ENCODE measurements at regions not wholly inside any gene's neighbourhood (a gene's known extent, or its start where the extent isn't known, plus 50 kb on each side); places are given as distances from the start of the nearest gene placed in this dataset.
"Not testable (repeated sequence)": the region's sequence is repeated elsewhere in the genome, so short reads cannot be mapped to it uniquely, and the experiment has no call there.

DNA sequence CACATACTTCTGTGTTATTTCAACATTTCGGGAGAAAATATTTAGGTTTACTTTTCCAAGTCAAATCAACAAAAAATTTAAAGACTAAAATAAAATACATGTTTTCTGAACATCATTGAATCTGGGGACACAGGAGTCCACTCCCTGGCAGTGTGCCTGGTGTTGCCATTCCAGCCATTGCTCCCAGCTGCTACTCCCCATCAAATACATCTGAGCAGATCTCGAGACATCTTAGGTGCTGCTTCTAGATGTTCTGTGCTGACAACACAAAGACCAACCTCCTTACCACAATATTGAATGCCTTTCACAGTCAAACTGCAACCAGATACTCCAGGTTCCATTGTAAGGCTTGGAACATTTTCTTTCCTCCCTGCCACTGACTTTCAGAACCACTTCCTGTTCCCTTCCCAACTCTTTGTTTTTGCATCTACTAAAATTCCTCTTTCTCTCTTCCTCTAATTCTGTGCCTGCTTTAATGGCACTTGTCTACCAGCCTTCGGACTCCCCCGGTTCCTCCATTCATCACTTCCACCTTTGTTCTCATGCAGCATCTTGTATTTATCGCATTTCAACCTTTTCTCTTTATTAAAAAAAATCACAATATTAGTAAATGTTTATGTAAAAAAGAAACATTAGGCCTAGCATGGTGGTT is 81.1 kb upstream of the SLC4A7 start:
- no peaks in the 10 kb centered on the region for H3K4me1 ChIP-seq (ENCODE audit: control insufficient read depth, insufficient read depth, low read length)
- H3K27me3 ChIP-seq (ENCODE audit: control insufficient read depth, insufficient read depth, low read length) = no peaks in the 10 kb centered on the region
- no peak overlapping the region for H3K9ac ChIP-seq (ENCODE audit: low read length)
- no peaks in the 10 kb centered on the region for H3K9me3 ChIP-seq (ENCODE audit: control insufficient read depth, low read length)
- H3K4me3 ChIP-seq (ENCODE audit: low read length) = no peak overlapping the region
- H3K36me3 ChIP-seq (ENCODE audit: control insufficient read depth, insufficient read depth, low read length) = no peaks in the 10 kb centered on the region

DNA sequence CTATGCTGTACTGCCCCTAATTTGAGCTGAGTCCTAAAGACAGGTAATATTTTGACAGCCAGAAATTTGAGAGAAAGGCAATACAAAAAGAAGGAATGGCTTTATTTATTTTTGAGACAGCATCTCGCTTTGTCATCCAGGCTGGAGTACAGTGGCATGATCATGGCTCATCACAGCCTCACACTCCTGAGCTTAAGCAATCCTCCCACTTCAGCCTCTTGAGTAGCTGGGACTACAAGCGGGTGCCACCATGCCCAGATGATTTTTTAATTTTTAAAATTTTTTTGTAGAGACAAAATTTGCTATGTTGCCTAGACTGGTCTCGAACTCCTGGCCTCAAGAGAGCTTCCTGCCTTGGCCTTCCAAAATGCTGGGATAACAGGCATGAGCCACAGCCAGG is 77.4 kb upstream of the SLC4A7 start:
- no peaks in the 10 kb centered on the region for H3K4me1 ChIP-seq (ENCODE audit: control insufficient read depth, insufficient read depth, low read length)
- no peak overlapping the region for H3K4me3 ChIP-seq (ENCODE audit: low read length)
- H3K9ac ChIP-seq (ENCODE audit: low read length) = no peak overlapping the region
- no peaks in the 10 kb centered on the region for H3K27me3 ChIP-seq (ENCODE audit: control insufficient read depth, insufficient read depth, low read length)
- H3K36me3 ChIP-seq (ENCODE audit: control insufficient read depth, insufficient read depth, low read length) = no peaks in the 10 kb centered on the region
- H3K9me3 ChIP-seq (ENCODE audit: control insufficient read depth, low read length) = no peaks in the 10 kb centered on the region

DNA sequence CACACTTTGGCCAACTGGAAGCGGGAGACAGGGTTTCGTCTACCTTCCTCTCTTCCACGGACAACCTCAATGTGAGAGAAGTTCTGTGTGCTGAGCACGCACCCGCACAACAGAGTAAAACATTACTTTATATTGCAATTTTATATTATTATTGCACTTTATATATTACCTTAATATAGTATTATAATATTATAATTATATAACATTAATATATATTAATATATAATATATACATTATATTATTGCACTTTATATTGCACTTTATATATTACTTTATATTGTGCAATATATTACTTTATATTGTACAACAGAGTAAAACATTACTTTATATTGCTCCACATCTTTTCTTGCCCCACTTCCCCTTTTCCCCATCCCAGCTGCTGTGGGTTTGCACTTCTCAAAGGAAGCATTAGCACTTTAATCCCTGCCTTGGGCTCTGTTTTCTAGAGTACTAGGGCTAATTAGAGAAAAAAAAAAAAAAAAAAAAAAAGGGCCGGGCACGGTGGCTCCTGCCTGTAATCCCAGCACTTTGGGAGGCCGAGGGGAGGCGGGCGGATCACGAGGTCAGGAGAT is 76.4 kb upstream of the SLC4A7 start:
- no peaks in the 10 kb centered on the region for H3K4me1 ChIP-seq (ENCODE audit: control insufficient read depth, insufficient read depth, low read length)
- no peaks in the 10 kb centered on the region for H3K9me3 ChIP-seq (ENCODE audit: control insufficient read depth, low read length)
- H3K27me3 ChIP-seq (ENCODE audit: control insufficient read depth, insufficient read depth, low read length) = no peaks in the 10 kb centered on the region
- H3K4me3 ChIP-seq (ENCODE audit: low read length) = no peak overlapping the region
- H3K36me3 ChIP-seq (ENCODE audit: control insufficient read depth, insufficient read depth, low read length) = no peaks in the 10 kb centered on the region
- H3K9ac ChIP-seq (ENCODE audit: low read length) = no peak overlapping the region

DNA sequence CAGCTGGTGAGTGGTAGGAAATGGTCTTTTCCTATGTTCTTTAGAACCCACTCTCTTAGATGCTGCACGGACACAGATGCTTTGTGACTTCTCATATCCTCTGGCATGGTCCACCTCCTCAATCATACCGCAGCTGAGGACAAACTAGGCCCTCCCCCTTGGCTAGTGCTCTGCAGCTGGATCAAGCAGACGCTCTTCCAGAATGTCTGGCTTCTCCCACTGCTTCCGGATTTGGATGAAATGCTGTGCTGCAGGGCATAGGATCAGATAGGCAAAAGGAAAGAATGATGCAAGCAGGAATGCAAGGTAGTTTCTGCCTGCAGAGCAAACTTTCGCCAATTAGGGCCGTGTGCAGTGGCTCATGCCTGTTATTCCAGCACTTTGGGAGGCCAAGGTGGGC is 75.7 kb upstream of the SLC4A7 start:
- no peak overlapping the region for H3K9ac ChIP-seq (ENCODE audit: low read length)
- H3K4me3 ChIP-seq (ENCODE audit: low read length) = no peak overlapping the region
- H3K36me3 ChIP-seq (ENCODE audit: control insufficient read depth, insufficient read depth, low read length) = no peaks in the 10 kb centered on the region
- H3K9me3 ChIP-seq (ENCODE audit: control insufficient read depth, low read length) = no peaks in the 10 kb centered on the region
- no peaks in the 10 kb centered on the region for H3K27me3 ChIP-seq (ENCODE audit: control insufficient read depth, insufficient read depth, low read length)
- peaks cover 3% of the 10 kb centered on the region for H3K4me1 ChIP-seq (ENCODE audit: control insufficient read depth, insufficient read depth, low read length)

DNA sequence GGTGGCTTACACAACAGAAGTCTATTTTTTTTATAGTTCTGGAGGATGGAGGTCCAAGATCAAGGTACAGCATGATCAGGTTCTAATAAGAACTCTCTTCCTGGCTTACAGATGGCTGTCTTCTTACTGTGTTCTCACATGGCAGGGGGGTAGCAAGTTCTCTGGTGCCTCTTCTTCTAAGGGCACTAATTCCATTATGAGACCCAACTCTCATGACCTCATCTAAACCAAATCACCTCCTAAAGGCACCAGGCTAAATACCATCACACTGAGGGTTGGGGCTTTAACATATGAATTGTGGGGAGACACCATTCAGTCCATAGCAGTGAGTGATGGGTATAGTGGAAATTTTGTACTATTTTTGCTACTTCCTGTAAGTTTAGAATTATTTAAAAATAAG is 75.2 kb upstream of the SLC4A7 start:
- no peaks in the 10 kb centered on the region for H3K9me3 ChIP-seq (ENCODE audit: control insufficient read depth, low read length)
- peaks cover 4% of the 10 kb centered on the region for H3K4me1 ChIP-seq (ENCODE audit: control insufficient read depth, insufficient read depth, low read length)
- H3K36me3 ChIP-seq (ENCODE audit: control insufficient read depth, insufficient read depth, low read length) = no peaks in the 10 kb centered on the region
- no peak overlapping the region for H3K9ac ChIP-seq (ENCODE audit: low read length)
- no peak overlapping the region for H3K4me3 ChIP-seq (ENCODE audit: low read length)
- no peaks in the 10 kb centered on the region for H3K27me3 ChIP-seq (ENCODE audit: control insufficient read depth, insufficient read depth, low read length)

DNA sequence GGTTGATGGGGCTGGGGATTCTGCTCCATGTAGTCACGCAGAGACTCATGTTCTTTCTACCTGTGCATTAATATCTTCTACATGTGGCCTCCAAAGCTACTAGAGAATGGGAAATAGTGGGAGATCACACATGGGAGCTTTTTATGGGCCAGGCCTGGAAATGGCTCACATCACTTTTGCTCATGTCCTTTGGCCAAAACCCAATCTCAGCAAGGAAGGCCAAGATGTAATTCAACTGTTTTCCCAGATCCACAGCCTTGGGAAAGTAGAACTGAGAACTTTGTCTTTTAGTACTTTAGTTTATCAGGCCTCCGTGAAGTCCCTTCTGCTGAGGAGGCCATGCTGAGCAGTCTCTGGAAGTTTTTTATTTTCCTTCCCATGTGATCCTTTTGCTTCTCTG is 73.2 kb upstream of the SLC4A7 start:
- Histone ChIP-seq H3K9me3 (ENCODE audit: control insufficient read depth, low read length) (no peaks in the 10 kb centered on the region), H3K4me1 (ENCODE audit: control insufficient read depth, insufficient read depth, low read length) (peaks cover 4% of the 10 kb centered on the region), H3K36me3 (ENCODE audit: control insufficient read depth, insufficient read depth, low read length) (no peaks in the 10 kb centered on the region), H3K27me3 (ENCODE audit: control insufficient read depth, insufficient read depth, low read length) (no peaks in the 10 kb centered on the region), H3K9ac (ENCODE audit: low read length) (no peak overlapping the region), H3K4me3 (ENCODE audit: low read length) (no peak overlapping the region)

DNA sequence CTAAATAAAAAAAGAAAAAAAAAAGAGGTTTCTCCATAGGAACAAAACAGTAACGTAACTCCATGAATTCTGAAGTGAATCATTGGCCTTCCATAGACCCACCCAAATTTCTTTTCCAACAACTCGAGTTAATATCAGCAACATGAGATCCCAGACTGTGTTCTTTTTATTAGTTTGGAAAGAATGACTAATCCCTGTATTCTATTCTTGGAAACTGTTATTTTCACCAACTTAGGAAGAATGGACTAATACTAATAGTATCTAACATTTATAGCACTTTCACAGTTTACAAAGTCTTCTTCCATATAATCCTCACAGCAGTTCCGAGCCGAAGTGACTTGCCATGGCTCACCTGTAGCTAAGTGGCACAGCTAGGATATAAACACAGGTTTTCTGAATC is 72.7 kb upstream of the SLC4A7 start:
- H3K4me3 ChIP-seq (ENCODE audit: low read length) = no peak overlapping the region
- no peaks in the 10 kb centered on the region for H3K36me3 ChIP-seq (ENCODE audit: control insufficient read depth, insufficient read depth, low read length)
- no peaks in the 10 kb centered on the region for H3K9me3 ChIP-seq (ENCODE audit: control insufficient read depth, low read length)
- no peaks in the 10 kb centered on the region for H3K27me3 ChIP-seq (ENCODE audit: control insufficient read depth, insufficient read depth, low read length)
- no peak overlapping the region for H3K9ac ChIP-seq (ENCODE audit: low read length)
- H3K4me1 ChIP-seq (ENCODE audit: control insufficient read depth, insufficient read depth, low read length) = peaks cover 4% of the 10 kb centered on the region

DNA sequence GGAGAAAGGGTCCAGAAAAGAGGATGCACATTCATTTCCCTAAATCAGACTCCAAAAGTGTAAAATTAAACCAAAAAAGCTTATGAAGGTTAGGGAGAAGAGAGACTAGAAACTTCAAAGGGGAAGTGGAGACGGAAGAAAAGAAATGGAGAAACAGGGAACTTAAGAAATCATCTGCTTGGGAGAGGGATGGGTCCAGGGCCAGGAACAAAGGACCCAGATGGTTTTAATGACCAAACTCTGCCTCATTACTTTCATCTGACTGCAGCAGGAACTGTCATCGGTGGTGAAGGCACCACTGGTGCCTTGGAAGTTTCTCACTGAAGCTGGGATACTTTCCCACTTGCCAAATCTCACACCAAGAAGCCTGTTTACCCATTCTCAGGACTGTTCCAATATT is 70.5 kb upstream of the SLC4A7 start:
- Histone ChIP-seq H3K27me3 (ENCODE audit: control insufficient read depth, insufficient read depth, low read length) (no peaks in the 10 kb centered on the region), H3K4me3 (ENCODE audit: low read length) (no peak overlapping the region), H3K36me3 (ENCODE audit: control insufficient read depth, insufficient read depth, low read length) (no peaks in the 10 kb centered on the region), H3K9ac (ENCODE audit: low read length) (no peak overlapping the region), H3K4me1 (ENCODE audit: control insufficient read depth, insufficient read depth, low read length) (peaks cover 4% of the 10 kb centered on the region), H3K9me3 (ENCODE audit: control insufficient read depth, low read length) (no peaks in the 10 kb centered on the region)

DNA sequence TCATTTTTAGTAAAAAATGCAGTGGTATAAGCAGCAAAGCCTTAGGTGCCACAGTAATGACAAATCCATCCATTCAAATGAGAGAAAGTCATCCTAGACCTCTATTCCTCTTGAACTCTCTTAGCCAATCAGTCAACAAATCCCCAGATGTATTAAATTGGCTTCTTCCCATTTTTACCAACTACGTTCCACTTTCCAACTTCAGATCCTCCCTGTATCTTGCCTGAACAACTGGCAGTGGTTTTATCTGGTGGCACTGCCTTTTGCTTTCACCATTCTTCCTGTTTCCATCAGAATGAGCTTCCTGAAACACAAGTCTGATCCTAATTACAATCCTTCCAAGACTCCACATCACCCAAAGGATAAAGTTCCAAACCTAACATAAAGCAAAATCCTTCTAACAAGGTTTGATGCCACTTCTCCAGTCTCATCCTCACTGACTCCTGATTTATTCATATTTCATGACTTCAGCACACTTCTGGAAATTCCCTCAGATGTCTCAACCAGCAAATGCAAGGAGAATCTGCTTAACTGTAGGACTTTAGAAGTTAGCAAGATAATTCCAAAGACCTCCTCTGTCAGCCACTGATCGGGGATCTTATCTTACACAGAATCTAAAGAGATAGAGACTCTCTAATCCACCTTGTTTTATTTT is 69.8 kb upstream of the SLC4A7 start:
- H3K4me3 ChIP-seq (ENCODE audit: low read length) = no peak overlapping the region
- no peaks in the 10 kb centered on the region for H3K9me3 ChIP-seq (ENCODE audit: control insufficient read depth, low read length)
- H3K36me3 ChIP-seq (ENCODE audit: control insufficient read depth, insufficient read depth, low read length) = no peaks in the 10 kb centered on the region
- peaks cover 4% of the 10 kb centered on the region for H3K4me1 ChIP-seq (ENCODE audit: control insufficient read depth, insufficient read depth, low read length)
- H3K9ac ChIP-seq (ENCODE audit: low read length) = no peak overlapping the region
- no peaks in the 10 kb centered on the region for H3K27me3 ChIP-seq (ENCODE audit: control insufficient read depth, insufficient read depth, low read length)

DNA sequence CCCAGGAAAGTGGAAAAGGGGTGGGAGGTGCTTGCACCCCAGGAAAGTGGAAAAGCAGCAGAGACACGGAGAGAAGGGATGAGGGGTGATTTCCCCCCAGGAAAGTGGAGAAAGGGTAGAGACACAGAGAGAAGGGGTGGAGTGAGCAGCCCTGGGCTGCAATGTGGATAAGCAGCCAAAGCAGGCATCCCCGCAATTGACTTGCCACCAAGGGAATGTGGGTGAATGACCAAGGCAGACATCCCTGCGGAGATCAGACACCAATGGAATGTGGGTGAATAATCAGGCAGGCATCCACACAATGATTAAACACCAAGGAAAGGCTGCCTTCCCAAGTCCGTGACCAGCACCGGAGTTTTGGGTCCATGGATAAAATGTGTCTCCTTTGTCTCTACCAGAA is 68.5 kb upstream of the SLC4A7 start:
- not testable (repeated sequence) for H3K36me3 ChIP-seq (ENCODE audit: control insufficient read depth, insufficient read depth, low read length); H3K4me3 ChIP-seq (ENCODE audit: low read length); H3K4me1 ChIP-seq (ENCODE audit: control insufficient read depth, insufficient read depth, low read length); H3K27me3 ChIP-seq (ENCODE audit: control insufficient read depth, insufficient read depth, low read length); H3K9ac ChIP-seq (ENCODE audit: low read length); H3K9me3 ChIP-seq (ENCODE audit: control insufficient read depth, low read length)

DNA sequence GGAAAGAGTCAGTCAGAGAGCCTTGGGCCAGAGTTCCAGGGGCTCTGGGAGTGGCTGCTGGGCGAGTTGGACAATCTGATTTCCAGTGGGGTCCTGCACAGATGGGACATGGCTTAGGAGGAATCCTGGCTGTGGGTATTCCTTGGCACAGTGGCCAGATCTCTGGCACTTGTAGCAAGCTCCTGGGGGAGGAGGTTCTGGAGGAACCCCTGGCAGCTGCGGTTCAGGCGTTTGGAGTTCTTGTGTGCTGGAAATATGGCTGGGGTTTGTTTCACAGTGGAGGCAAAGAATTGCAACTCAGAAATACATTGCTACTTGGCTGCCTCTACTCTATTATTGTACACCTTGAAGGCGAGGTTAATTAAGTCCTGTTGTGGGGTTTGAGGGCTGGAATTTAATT is 67.2 kb upstream of the SLC4A7 start:
- H3K9ac ChIP-seq (ENCODE audit: low read length); H3K36me3 ChIP-seq (ENCODE audit: control insufficient read depth, insufficient read depth, low read length); H3K9me3 ChIP-seq (ENCODE audit: control insufficient read depth, low read length); H3K4me1 ChIP-seq (ENCODE audit: control insufficient read depth, insufficient read depth, low read length); H3K27me3 ChIP-seq (ENCODE audit: control insufficient read depth, insufficient read depth, low read length); H3K4me3 ChIP-seq (ENCODE audit: low read length): not testable (repeated sequence)

DNA sequence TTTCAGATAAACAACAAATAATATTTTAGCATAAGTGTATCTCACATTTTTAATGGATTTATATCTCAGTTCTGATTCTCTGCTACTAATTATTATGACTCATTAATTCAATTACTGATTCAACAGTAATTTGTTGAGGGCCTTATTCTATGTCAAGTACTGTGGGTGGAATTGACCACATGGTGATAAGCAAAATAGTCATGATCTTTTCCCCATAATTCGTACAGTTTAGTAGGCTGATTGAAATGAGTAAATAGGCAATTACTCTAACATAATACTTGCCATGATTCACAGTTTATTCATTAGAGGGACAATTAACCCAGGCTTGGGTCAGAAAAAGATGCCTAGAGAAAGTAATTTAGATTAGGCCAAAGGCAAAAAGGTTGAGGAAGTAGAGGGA is 60.9 kb upstream of the SLC4A7 start:
- Histone ChIP-seq H3K9me3 (ENCODE audit: control insufficient read depth, low read length) (no peaks in the 10 kb centered on the region), H3K4me1 (ENCODE audit: control insufficient read depth, insufficient read depth, low read length) (no peaks in the 10 kb centered on the region), H3K27me3 (ENCODE audit: control insufficient read depth, insufficient read depth, low read length) (peaks cover 3% of the 10 kb centered on the region), H3K4me3 (ENCODE audit: low read length) (no peak overlapping the region), H3K36me3 (ENCODE audit: control insufficient read depth, insufficient read depth, low read length) (no peaks in the 10 kb centered on the region), H3K9ac (ENCODE audit: low read length) (no peak overlapping the region)

Measured in mucosa of stomach (tissue), 1 donor.